ENCODE measurements at regions not wholly inside any gene's neighbourhood (a gene's known extent, or its start where the extent isn't known, plus 50 kb on each side); places are given as distances from the start of the nearest gene placed in this dataset.

- H3K4me3 ChIP-seq (replicated peaks; ENCODE audit: low read depth, low read length) = no peak overlapping the region
These were observed 74.7 kb upstream of the ZNF236 start for GRCh38 chr18:76747676-76748075.

GRCh38 chr18:76741346-76741745 lies 81.0 kb upstream of the ZNF236 start:
- TF ChIP-seq CTCF (IDR thresholded peaks at IDR 0.05; ENCODE audit: low read length, missing control alignments) = no peak
- no peak for DNase-seq (ENCODE audit: low read depth)
- H3K4me3 ChIP-seq (replicated peaks; ENCODE audit: low read depth, low read length) = no peak overlapping the region

More at GRCh38 chr18:76747676-76748075, 74.7 kb upstream of the ZNF236 start:
- no peak for TF ChIP-seq CTCF (IDR thresholded peaks at IDR 0.05; ENCODE audit: low read length, missing control alignments)
- DNase-seq (ENCODE audit: low read depth) = no peak

- H3K4me3 ChIP-seq (replicated peaks; ENCODE audit: low read depth, low read length) = no peak overlapping the region
- no peak for TF ChIP-seq CTCF (IDR thresholded peaks at IDR 0.05; ENCODE audit: low read length, missing control alignments)
- DNase-seq (ENCODE audit: low read depth) = no peak
These were observed 86.0 kb upstream of the ZNF236 start for GRCh38 chr18:76736309-76736708.

GRCh38 chr18:76730901-76731300 lies 91.5 kb upstream of the ZNF236 start:
- TF ChIP-seq CTCF (IDR thresholded peaks at IDR 0.05; ENCODE audit: low read length, missing control alignments) = no peak
- no peak for DNase-seq (ENCODE audit: low read depth)
- no peak overlapping the region for H3K4me3 ChIP-seq (replicated peaks; ENCODE audit: low read depth, low read length)

GRCh38 chr18:76727589-76727988 lies 94.8 kb upstream of the ZNF236 start:
- no peak overlapping the region for H3K4me3 ChIP-seq (replicated peaks; ENCODE audit: low read depth, low read length)
- no peak for DNase-seq (ENCODE audit: low read depth)
- TF ChIP-seq CTCF (IDR thresholded peaks at IDR 0.05; ENCODE audit: low read length, missing control alignments) = no peak

GRCh38 chr18:76725445-76725844 lies 96.9 kb upstream of the ZNF236 start:
- TF ChIP-seq CTCF (IDR thresholded peaks at IDR 0.05; ENCODE audit: low read length, missing control alignments) = no peak
- no peak for DNase-seq (ENCODE audit: low read depth)
- H3K4me3 ChIP-seq (replicated peaks; ENCODE audit: low read depth, low read length) = no peak overlapping the region

- TF ChIP-seq CTCF (IDR thresholded peaks at IDR 0.05; ENCODE audit: low read length, missing control alignments) = no peak
- H3K4me3 ChIP-seq (replicated peaks; ENCODE audit: low read depth, low read length) = no peak overlapping the region
- no peak for DNase-seq (ENCODE audit: low read depth)
These were observed 99.9 kb upstream of the ZNF236 start for GRCh38 chr18:76722224-76723061.

All from fibroblast of pulmonary artery (primary cell).